Neutrophil (primary cell): ENCODE measurements at regions not wholly inside any gene's neighbourhood (a gene's known extent, or its start where the extent isn't known, plus 50 kb on each side); places are given as distances from the start of the nearest gene placed in this dataset.

Experiments
- H3K27ac ChIP-seq: fragments of 200-600 bp; sonication (generic); 2 replicates; pipeline ENCODE4 v1.5.1; 2016; ENCODE audit warnings: mild to moderate bottlenecking, moderate library complexity
- H3K27me3 ChIP-seq: fragments of 200-600 bp; sonication (generic); 2 replicates; pipeline ENCODE4 v1.6.0; 2016; ENCODE audit warnings: mild to moderate bottlenecking
- H3K36me3 ChIP-seq: fragments of 200-600 bp; sonication (generic); 2 replicates; pipeline ENCODE4 v1.5.1; 2017
- H3K4me1 ChIP-seq, 2 experiments: fragments of 200-600 bp in 1 of 2; sonication (generic) in 1 of 2; 1 replicate in 1 of 2; 2 replicates in 1 of 2; pipeline versions ENCODE4 v1.5.1 to v1.6.1; 2013 to 2016; ENCODE audit warnings: low read depth in 1 of 2, low read length in 1 of 2, mild to moderate bottlenecking in 1 of 2, moderate library complexity in 1 of 2; ENCODE audit not compliant: control insufficient read depth in 1 of 2, insufficient read depth in 1 of 2
- H3K4me3 ChIP-seq, 2 experiments: fragments of 200-600 bp in 1 of 2; sonication (generic) in 1 of 2; 1 replicate in 1 of 2; 2 replicates in 1 of 2; pipeline ENCODE4 v1.5.1; 2013 to 2016; ENCODE audit warnings: low read depth in 1 of 2, low read length in 1 of 2, mild to moderate bottlenecking in 1 of 2, moderate library complexity in 1 of 2
- H3K9me3 ChIP-seq: fragments of 200-600 bp; sonication (generic); 2 replicates; pipeline ENCODE4 v1.5.1; 2016
- CTCF ChIP-seq: fragments of 200-600 bp; sonication (generic); IDR thresholded peaks from 2 replicates; pipeline ENCODE4 v1.5.1; 2016; ENCODE audit warnings: antibody characterized with exemption

GRCh38 chr3:23738944-23739343 lies 66.8 kb upstream of the UBE2E1 start:
- Histone ChIP-seq H3K36me3 (no peaks in the 10 kb centered on the region), H3K4me3 (no peak overlapping the region), H3K9me3 (no peaks in the 10 kb centered on the region), H3K4me1 (no peaks in the 10 kb centered on the region), H3K27ac (no peak overlapping the region), H3K27me3 (peaks cover 3% of the 10 kb centered on the region)
- no peak for TF ChIP-seq CTCF

GRCh38 chr3:23739536-23739935 lies 66.2 kb upstream of the UBE2E1 start:
- H3K36me3 ChIP-seq: no peaks in the 10 kb centered on the region
- no peak for TF ChIP-seq CTCF
- no peak overlapping the region for H3K27ac ChIP-seq
- H3K4me1 ChIP-seq: no peaks in the 10 kb centered on the region
- peaks cover 3% of the 10 kb centered on the region for H3K27me3 ChIP-seq
- no peaks in the 10 kb centered on the region for H3K9me3 ChIP-seq
- no peak overlapping the region for H3K4me3 ChIP-seq

- no peaks in the 10 kb centered on the region for H3K4me1 ChIP-seq
- no peak for TF ChIP-seq CTCF
- peaks cover 3% of the 10 kb centered on the region for H3K27me3 ChIP-seq
- no peaks in the 10 kb centered on the region for H3K9me3 ChIP-seq
- no peaks in the 10 kb centered on the region for H3K36me3 ChIP-seq
- H3K4me3 ChIP-seq: no peak overlapping the region
- no peak overlapping the region for H3K27ac ChIP-seq
These were observed 65.2 kb upstream of the UBE2E1 start for GRCh38 chr3:23740517-23740965.

- peaks cover 0 to 1% of the 10 kb centered on the region in 2 experiments for H3K4me1 ChIP-seq
- TF ChIP-seq CTCF: no peak
- no peak overlapping the region for H3K4me3 ChIP-seq
- no peaks in the 10 kb centered on the region for H3K9me3 ChIP-seq
- H3K27ac ChIP-seq: no peak overlapping the region
- no peaks in the 10 kb centered on the region for H3K36me3 ChIP-seq
- peaks cover 3% of the 10 kb centered on the region for H3K27me3 ChIP-seq
These were observed 64.6 kb upstream of the UBE2E1 start for GRCh38 chr3:23741036-23741706.

- Histone ChIP-seq H3K27me3 (peaks cover 3% of the 10 kb centered on the region), H3K27ac (no peak overlapping the region), H3K4me1 (peaks cover 11 to 14% of the 10 kb centered on the region in 2 experiments), H3K4me3 (no peak overlapping the region), H3K36me3 (no peaks in the 10 kb centered on the region), H3K9me3 (no peaks in the 10 kb centered on the region)
- no peak for TF ChIP-seq CTCF
These were observed 62.5 kb upstream of the UBE2E1 start for GRCh38 chr3:23743141-23743784.
